ENCODE measurements at regions not wholly inside any gene's neighbourhood (a gene's known extent, or its start where the extent isn't known, plus 50 kb on each side); places are given as distances from the start of the nearest gene placed in this dataset.
"Not testable (repeated sequence)": the region's sequence is repeated elsewhere in the genome, so short reads cannot be mapped to it uniquely, and the experiment has no call there.

GRCh38 chr4:126495163-126495752 is 1137.5 kb upstream of the INTU start:
- intact Hi-C loops (cut with DNase I): no loop called here
- DNase-seq: no peak
- Histone ChIP-seq H3K27me3 (ENCODE audit: control insufficient read depth, insufficient read depth, low read length) (no peaks in the 10 kb centered on the region), H3K36me3 (ENCODE audit: control insufficient read depth in 2 of 3, insufficient read depth in 3 of 3, low read length in 3 of 3) (no peaks in the 10 kb centered on the region), H3K27ac (ENCODE audit: low read depth in 2 of 2, low read length in 2 of 2) (no peak overlapping the region), H3K9ac (ENCODE audit: low read length in 3 of 3) (no peak overlapping the region), H3K9me3 (ENCODE audit: control insufficient read depth in 2 of 3, insufficient read depth in 1 of 3, low read length in 3 of 3) (no peaks in the 10 kb centered on the region), H3K4me3 (ENCODE audit: low read length in 3 of 3) (no peak overlapping the region), H3K4me1 (ENCODE audit: control insufficient read depth in 2 of 3, insufficient read depth in 2 of 3, low read depth in 1 of 3, low read length in 3 of 3) (no peaks in the 10 kb centered on the region)
- FAIRE-seq: no peak
- TF ChIP-seq CTCF (IDR thresholded peaks at IDR 0.05; ENCODE audit: borderline replicate concordance, extremely low read depth, insufficient read depth): no peak

DNA sequence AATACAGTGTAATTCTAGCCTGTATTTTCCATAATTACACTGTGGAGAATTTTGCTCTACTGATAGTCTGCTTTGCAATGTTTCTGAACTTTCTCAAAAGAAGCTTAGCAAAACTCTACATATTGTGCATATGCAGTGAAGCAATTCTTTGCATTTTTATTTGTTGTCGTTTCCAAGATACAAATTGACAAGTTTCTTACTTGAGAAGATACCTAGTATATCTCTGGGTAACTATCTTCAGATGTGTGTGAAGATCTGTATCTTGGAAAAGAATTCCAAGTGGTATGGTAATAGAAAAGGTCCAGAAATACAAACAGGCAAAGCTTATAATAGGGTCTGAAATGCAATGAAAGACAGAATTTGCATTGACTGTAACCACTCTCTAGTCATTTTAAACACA is 1119.8 kb upstream of the INTU start:
- Histone ChIP-seq H3K36me3 (ENCODE audit: control insufficient read depth in 2 of 3, insufficient read depth in 3 of 3, low read length in 3 of 3) (no peaks in the 10 kb centered on the region), H3K9ac (ENCODE audit: low read length in 3 of 3) (no peak overlapping the region), H3K4me1 (ENCODE audit: control insufficient read depth in 2 of 3, insufficient read depth in 2 of 3, low read depth in 1 of 3, low read length in 3 of 3) (no peaks in the 10 kb centered on the region), H3K4me3 (ENCODE audit: low read length in 3 of 3) (no peak overlapping the region), H3K9me3 (ENCODE audit: control insufficient read depth in 2 of 3, insufficient read depth in 1 of 3, low read length in 3 of 3) (no peaks in the 10 kb centered on the region), H3K27ac (ENCODE audit: low read depth in 2 of 2, low read length in 2 of 2) (no peak overlapping the region), H3K27me3 (ENCODE audit: control insufficient read depth, insufficient read depth, low read length) (no peaks in the 10 kb centered on the region)
- TF ChIP-seq CTCF (IDR thresholded peaks at IDR 0.05; ENCODE audit: borderline replicate concordance, extremely low read depth, insufficient read depth): no peak
- DNase-seq (no peak), FAIRE-seq (no peak)
- intact Hi-C loops (cut with DNase I): no loop called here

DNA sequence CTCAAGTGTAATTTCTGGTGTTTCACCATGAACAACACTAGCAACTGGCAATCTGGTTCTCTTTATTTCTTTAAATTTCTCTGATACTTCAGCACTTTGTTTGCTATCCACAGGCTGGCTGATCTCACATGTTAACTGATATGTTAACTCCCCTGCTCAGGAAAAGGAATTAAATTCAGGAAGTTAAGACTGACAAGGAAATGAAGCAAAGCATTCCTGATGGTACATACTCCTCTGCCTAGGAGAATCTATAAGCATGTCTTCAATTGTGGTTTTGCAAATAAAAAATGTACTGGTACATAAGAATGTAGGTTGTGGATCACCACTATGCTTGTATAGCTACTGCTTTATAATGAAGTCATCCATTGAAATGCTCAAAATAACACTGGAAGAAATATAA is 1119.2 kb upstream of the INTU start:
- TF ChIP-seq CTCF (IDR thresholded peaks at IDR 0.05; ENCODE audit: borderline replicate concordance, extremely low read depth, insufficient read depth): no peak
- H3K4me3 ChIP-seq (ENCODE audit: low read length in 3 of 3): no peak overlapping the region
- H3K9ac ChIP-seq (ENCODE audit: low read length in 3 of 3): no peak overlapping the region
- DNase-seq (peak in 2 of 5 donors; percentile 48 to 65), FAIRE-seq (no peak)
- no peak overlapping the region for H3K27ac ChIP-seq (ENCODE audit: low read depth in 2 of 2, low read length in 2 of 2)
- H3K27me3 ChIP-seq (ENCODE audit: control insufficient read depth, insufficient read depth, low read length): no peaks in the 10 kb centered on the region
- H3K4me1 ChIP-seq (ENCODE audit: control insufficient read depth in 2 of 3, insufficient read depth in 2 of 3, low read depth in 1 of 3, low read length in 3 of 3): no peaks in the 10 kb centered on the region
- no peaks in the 10 kb centered on the region for H3K36me3 ChIP-seq (ENCODE audit: control insufficient read depth in 2 of 3, insufficient read depth in 3 of 3, low read length in 3 of 3)
- intact Hi-C loops (cut with DNase I): no loop called here
- no peaks in the 10 kb centered on the region for H3K9me3 ChIP-seq (ENCODE audit: control insufficient read depth in 2 of 3, insufficient read depth in 1 of 3, low read length in 3 of 3)

GRCh38 chr4:126520731-126521130 is 1112.0 kb upstream of the INTU start:
- Histone ChIP-seq H3K27ac (ENCODE audit: low read depth in 2 of 2, low read length in 2 of 2) (no peak overlapping the region), H3K36me3 (ENCODE audit: control insufficient read depth in 2 of 3, insufficient read depth in 3 of 3, low read length in 3 of 3) (no peaks in the 10 kb centered on the region), H3K4me3 (ENCODE audit: low read length in 3 of 3) (no peak overlapping the region), H3K27me3 (ENCODE audit: control insufficient read depth, insufficient read depth, low read length) (no peaks in the 10 kb centered on the region), H3K4me1 (ENCODE audit: control insufficient read depth in 2 of 3, insufficient read depth in 2 of 3, low read depth in 1 of 3, low read length in 3 of 3) (no peaks in the 10 kb centered on the region), H3K9ac (ENCODE audit: low read length in 3 of 3) (no peak overlapping the region), H3K9me3 (ENCODE audit: control insufficient read depth in 2 of 3, insufficient read depth in 1 of 3, low read length in 3 of 3) (peaks cover 0 to 2% (median 0%) of the 10 kb centered on the region in 3 donors)
- no peak for FAIRE-seq
- intact Hi-C loops (cut with DNase I): no loop called here
- no peak for TF ChIP-seq CTCF (IDR thresholded peaks at IDR 0.05; ENCODE audit: borderline replicate concordance, extremely low read depth, insufficient read depth)
- DNase-seq: no peak

DNA sequence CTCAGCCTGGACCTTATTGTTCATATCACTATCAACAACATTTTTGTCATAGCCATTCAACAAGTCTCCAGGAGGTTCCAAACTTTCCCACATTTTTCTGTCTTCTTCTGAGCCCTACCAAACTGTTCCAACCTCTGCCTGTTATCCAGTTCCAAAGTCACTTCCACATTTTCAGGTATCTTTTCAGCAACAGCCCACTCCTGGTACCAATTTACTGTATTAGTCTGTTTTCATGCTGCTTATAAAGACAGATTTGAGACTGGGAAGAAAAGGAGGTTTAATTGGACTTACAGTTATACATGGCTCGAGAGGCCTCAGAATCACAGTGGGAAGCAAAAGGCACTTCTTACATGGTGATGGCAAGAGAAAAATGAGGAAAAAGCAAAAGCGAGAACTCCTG is 1107.4 kb upstream of the INTU start:
- H3K4me1 ChIP-seq (ENCODE audit: control insufficient read depth in 2 of 3, insufficient read depth in 2 of 3, low read depth in 1 of 3, low read length in 3 of 3); FAIRE-seq; H3K27ac ChIP-seq (ENCODE audit: low read depth in 2 of 2, low read length in 2 of 2); H3K36me3 ChIP-seq (ENCODE audit: control insufficient read depth in 2 of 3, insufficient read depth in 3 of 3, low read length in 3 of 3); H3K27me3 ChIP-seq (ENCODE audit: control insufficient read depth, insufficient read depth, low read length); H3K4me3 ChIP-seq (ENCODE audit: low read length in 3 of 3); intact Hi-C loops (cut with DNase I); DNase-seq; H3K9ac ChIP-seq (ENCODE audit: low read length in 3 of 3); H3K9me3 ChIP-seq (ENCODE audit: control insufficient read depth in 2 of 3, insufficient read depth in 1 of 3, low read length in 3 of 3): not testable (repeated sequence)

Data from kidney (tissue), 13 donors.